Upper lobe of right lung (tissue), 1 donor: ENCODE measurements at regions not wholly inside any gene's neighbourhood (a gene's known extent, or its start where the extent isn't known, plus 50 kb on each side); places are given as distances from the start of the nearest gene placed in this dataset.

ENCODE experiments used
- ATAC-seq: fragments of 200-7000 bp; cut with Tn5 transposase; one replicate; pipeline ENCODE4 v1.9.1; 2020; ENCODE audit warnings: mild to moderate bottlenecking, moderate library complexity
- DNase-seq: peaks from one replicate; pipeline ENCODE4 v3.0.0-alpha.2; 2020
- H3K27ac ChIP-seq: fragments of 200-600 bp; one replicate; pipeline ENCODE4 v1.8.0; 2022
- H3K27me3 ChIP-seq: fragments of 200-600 bp; one replicate; pipeline ENCODE4 v1.8.0; 2022; ENCODE audit warnings: mild to moderate bottlenecking
- H3K36me3 ChIP-seq: fragments of 200-600 bp; one replicate; pipeline ENCODE4 v1.8.0; 2022
- H3K4me1 ChIP-seq: fragments of 200-600 bp; one replicate; pipeline ENCODE4 v1.8.0; 2022
- H3K4me3 ChIP-seq: fragments of 200-600 bp; one replicate; pipeline ENCODE4 v1.8.0; 2022; ENCODE audit warnings: mild to moderate bottlenecking
- H3K9me3 ChIP-seq: fragments of 200-600 bp; one replicate; pipeline ENCODE4 v1.8.0; 2022
- intact Hi-C: fragments of 100-400 bp; cut with DNase I; formaldehyde crosslinking; loops from one replicate; pipeline ENCODE4 v1.11.0; 2022
- TF ChIP-seq, protein P1 (sequence below): fragments of 200-600 bp; IDR thresholded peaks from one replicate; pipeline ENCODE4 v1.8.0; 2022; ENCODE audit warnings: antibody characterized with exemption
- donor health status: DM: no; HTN: yes; CAD: no; lungs with severe emphysema.

DNA sequence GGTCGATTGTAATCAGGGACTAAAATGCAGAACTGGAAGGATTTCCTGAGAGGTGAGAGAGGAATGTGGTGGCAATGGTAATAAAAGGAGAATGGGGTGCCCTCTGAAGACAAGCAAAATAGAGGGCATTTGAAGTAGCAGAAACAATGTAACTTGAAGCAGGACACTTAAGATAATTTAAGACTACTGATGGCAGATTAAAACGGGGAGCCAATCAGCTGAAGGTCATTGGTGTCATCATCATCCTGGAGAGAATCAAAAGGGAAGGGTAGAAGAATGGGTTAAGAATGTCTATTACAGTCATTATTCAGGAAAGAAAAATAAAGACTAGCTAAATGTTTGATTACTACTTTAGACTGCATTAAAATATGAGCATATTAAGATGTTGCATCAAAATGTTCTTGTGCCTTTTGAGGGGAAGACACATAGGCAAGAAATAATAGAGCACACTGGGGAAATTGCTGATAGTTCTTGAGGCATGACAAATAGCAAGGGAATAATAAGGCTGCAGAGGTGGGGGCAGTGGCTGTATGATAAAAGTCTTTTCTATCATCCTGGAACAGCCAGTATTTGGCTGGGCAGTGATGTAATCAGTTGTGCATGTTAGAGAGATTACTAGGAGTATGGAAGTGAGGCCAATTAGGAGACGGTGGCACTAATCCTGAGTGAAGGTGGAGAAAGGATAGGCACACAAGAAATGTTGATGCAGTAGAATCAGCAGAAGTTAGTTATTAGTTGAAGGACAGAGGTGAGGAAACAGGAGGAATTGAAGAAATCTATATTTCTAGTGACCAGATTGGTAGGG, 60.2 kb downstream of the CCDC71L start:
- Histone ChIP-seq H3K9me3 (no peaks in the 10 kb centered on the region), H3K27me3 (no peaks in the 10 kb centered on the region), H3K27ac (no peak overlapping the region), H3K4me1 (no peaks in the 10 kb centered on the region), H3K4me3 (no peak overlapping the region), H3K36me3 (no peaks in the 10 kb centered on the region)
- ATAC-seq (no peak), DNase-seq (no peak)
- intact Hi-C loops = no loop called here
- TF ChIP-seq, protein P1, sequence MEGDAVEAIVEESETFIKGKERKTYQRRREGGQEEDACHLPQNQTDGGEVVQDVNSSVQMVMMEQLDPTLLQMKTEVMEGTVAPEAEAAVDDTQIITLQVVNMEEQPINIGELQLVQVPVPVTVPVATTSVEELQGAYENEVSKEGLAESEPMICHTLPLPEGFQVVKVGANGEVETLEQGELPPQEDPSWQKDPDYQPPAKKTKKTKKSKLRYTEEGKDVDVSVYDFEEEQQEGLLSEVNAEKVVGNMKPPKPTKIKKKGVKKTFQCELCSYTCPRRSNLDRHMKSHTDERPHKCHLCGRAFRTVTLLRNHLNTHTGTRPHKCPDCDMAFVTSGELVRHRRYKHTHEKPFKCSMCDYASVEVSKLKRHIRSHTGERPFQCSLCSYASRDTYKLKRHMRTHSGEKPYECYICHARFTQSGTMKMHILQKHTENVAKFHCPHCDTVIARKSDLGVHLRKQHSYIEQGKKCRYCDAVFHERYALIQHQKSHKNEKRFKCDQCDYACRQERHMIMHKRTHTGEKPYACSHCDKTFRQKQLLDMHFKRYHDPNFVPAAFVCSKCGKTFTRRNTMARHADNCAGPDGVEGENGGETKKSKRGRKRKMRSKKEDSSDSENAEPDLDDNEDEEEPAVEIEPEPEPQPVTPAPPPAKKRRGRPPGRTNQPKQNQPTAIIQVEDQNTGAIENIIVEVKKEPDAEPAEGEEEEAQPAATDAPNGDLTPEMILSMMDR = no peak

DNA sequence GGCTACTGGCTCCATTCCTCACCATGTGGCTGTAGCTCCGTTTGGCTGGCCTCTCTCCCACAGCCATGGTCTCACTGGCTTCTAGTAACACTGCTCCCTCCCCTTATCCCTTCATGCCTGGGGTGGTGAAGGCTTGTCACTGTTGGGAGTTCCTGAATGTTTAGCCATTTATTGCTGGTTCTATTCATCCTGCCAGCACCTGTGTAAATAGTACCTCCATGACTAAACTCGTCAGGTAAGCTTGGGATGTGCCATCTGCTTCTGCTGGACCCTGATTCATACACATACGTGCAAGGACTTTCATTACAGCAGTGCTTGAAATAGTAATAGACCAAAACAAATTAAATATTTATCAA, 61.6 kb downstream of the CCDC71L start:
- H3K9me3 ChIP-seq = no peaks in the 10 kb centered on the region
- DNase-seq = no peak
- no peak overlapping the region for H3K27ac ChIP-seq
- intact Hi-C loops = no loop called here
- H3K36me3 ChIP-seq = no peaks in the 10 kb centered on the region
- TF ChIP-seq, protein P1 = no peak
- no peaks in the 10 kb centered on the region for H3K27me3 ChIP-seq
- H3K4me1 ChIP-seq = no peaks in the 10 kb centered on the region
- ATAC-seq = no peak
- H3K4me3 ChIP-seq = no peak overlapping the region

DNA sequence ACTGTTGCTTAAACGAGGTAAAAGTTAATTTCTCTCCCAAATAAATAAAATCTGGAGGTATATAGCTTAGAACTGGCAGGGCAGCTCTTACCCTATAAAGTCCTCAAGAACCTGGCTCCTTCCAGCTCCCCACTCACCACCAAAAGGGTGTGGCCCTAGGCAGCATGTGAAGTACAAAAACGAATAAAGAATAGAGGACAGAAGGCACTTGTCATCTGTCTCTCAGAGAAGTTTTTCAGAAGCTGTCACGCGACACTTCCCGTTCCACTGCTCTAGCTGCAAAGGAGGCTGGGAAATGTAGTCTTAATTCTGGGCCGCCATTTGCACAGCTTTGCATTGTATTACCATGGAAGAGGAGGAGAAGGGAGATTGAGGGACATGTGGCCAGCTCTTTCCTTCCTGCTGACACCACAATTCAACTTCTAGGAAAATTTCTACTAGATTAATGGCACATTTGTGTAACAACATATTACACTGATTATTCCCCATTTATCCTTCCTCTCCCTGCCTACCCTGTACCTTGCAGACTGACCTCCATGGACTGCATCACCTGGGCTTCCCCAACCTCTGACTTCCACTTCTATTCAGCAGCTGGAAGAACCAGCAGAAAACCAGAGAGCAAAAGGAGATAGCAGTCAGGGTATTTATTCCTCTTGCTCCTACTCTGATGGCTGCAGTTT, 62.2 kb downstream of the CCDC71L start:
- TF ChIP-seq, protein P1 = no peak
- intact Hi-C loops = no loop called here
- peak; percentile 99 for ATAC-seq

DNA sequence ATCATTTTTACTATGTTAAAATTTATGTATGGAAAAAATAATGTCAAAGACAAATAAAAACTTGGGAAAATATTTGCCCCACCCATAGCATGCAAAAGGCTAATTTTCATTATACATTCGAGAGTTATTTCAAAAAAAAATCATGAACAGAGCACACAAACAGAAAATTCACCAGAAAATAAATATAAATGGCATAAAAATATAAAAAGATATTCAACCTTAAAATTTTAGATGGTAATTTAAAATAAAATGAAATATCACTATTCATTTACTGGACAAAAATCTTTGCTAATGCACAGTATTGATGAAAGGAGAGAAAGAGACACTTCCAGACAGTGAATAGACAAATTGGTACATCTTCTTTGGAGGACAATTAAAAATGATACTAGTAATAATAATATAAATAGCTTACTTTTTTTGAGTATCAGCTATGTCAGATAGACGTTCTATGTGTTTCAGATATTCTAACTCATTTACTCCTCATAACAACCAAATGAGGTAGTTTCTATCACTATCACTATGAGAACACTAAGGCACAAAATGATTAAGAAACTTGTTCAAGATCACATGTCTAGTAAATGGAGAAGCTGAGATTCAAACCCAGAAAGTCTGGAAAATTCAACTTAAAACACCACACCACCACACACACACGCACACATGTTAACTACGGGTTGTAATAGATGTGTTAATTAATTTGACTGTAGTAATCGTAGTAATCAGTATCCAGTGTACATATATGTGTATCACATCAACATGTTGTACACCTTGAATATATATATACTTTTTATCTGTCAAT, 63.0 kb downstream of the CCDC71L start:
- peak; percentile 24 for ATAC-seq
- DNase-seq = no peak
- no peaks in the 10 kb centered on the region for H3K27me3 ChIP-seq
- H3K27ac ChIP-seq = no peak overlapping the region
- no peaks in the 10 kb centered on the region for H3K36me3 ChIP-seq
- no peaks in the 10 kb centered on the region for H3K4me1 ChIP-seq
- TF ChIP-seq, protein P1 = no peak
- intact Hi-C loops = no loop called here
- H3K9me3 ChIP-seq = no peaks in the 10 kb centered on the region
- peak overlapping the region; percentile 39 for H3K4me3 ChIP-seq

More for the DNA sequence above, 62.2 kb downstream of the CCDC71L start:
- Histone ChIP-seq H3K9me3 (no peaks in the 10 kb centered on the region), H3K4me1 (no peaks in the 10 kb centered on the region), H3K27ac (no peak overlapping the region), H3K27me3 (no peaks in the 10 kb centered on the region), H3K36me3 (no peaks in the 10 kb centered on the region), H3K4me3 (peak overlapping the region; percentile 39)
- DNase-seq = peak; percentile 71

DNA sequence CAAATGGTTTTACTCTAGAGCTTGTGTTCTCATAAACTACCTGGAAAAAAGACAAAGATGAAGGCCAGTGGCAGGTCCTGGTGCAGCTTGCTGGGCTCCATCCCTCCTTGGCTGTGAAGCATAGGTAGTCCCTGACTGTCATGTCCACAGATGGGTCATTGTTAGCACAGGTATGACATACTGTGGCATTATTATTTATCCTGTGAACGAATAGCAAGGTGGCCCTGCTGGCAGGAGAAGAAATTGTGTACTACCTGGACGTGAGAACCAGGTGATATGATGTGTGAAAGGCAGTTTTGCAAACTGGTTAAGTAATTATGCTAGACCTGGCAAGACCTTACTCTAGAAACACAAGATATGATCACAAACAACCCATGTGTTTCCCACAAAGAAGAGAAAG, 63.9 kb downstream of the CCDC71L start:
- TF ChIP-seq, protein P1 = no peak
- no peaks in the 10 kb centered on the region for H3K36me3 ChIP-seq
- no peaks in the 10 kb centered on the region for H3K27me3 ChIP-seq
- H3K4me1 ChIP-seq = no peaks in the 10 kb centered on the region
- ATAC-seq (no peak), DNase-seq (no peak)
- H3K4me3 ChIP-seq = no peak overlapping the region
- no peak overlapping the region for H3K27ac ChIP-seq
- H3K9me3 ChIP-seq = no peaks in the 10 kb centered on the region
- intact Hi-C loops = no loop called here
